ENCODE measurements at regions not wholly inside any gene's neighbourhood (a gene's known extent, or its start where the extent isn't known, plus 50 kb on each side); places are given as distances from the start of the nearest gene placed in this dataset.

- no peaks in the 10 kb centered on the region for H3K4me1 Mint-ChIP-seq
- ATAC-seq (no peak), DNase-seq (ENCODE audit: low spot score) (no peak)
- no peak overlapping the region for H3K4me3 Mint-ChIP-seq
- TF ChIP-seq KAT7 (CRISPR knock-in tag; IDR thresholded peaks at IDR 0.05; ENCODE audit: borderline replicate concordance) (no peak), ZNF138 (CRISPR knock-in tag; conservative IDR thresholded peaks at IDR 0.05) (no peak), SP1 (CRISPR knock-in tag; conservative IDR thresholded peaks at IDR 0.05) (no peak), FOXP4 (CRISPR knock-in tag; IDR thresholded peaks at IDR 0.05) (no peak), NR1H2 (CRISPR knock-in tag; IDR thresholded peaks at IDR 0.05) (no peak), RELA (CRISPR knock-in tag; IDR thresholded peaks at IDR 0.05; ENCODE audit: borderline replicate concordance) (no peak), SMAD3 (CRISPR knock-in tag; IDR thresholded peaks at IDR 0.05; ENCODE audit: borderline replicate concordance) (no peak), SOX15 (CRISPR knock-in tag; IDR thresholded peaks at IDR 0.05) (no peak), ZNF121 (CRISPR knock-in tag; IDR thresholded peaks at IDR 0.05) (no peak), ERG (CRISPR knock-in tag; IDR thresholded peaks at IDR 0.05) (no peak)
- TF ChIP-seq, protein P1, sequence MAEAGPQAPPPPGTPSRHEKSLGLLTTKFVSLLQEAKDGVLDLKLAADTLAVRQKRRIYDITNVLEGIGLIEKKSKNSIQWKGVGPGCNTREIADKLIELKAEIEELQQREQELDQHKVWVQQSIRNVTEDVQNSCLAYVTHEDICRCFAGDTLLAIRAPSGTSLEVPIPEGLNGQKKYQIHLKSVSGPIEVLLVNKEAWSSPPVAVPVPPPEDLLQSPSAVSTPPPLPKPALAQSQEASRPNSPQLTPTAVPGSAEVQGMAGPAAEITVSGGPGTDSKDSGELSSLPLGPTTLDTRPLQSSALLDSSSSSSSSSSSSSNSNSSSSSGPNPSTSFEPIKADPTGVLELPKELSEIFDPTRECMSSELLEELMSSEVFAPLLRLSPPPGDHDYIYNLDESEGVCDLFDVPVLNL (CRISPR knock-in tag; IDR thresholded peaks at IDR 0.05; ENCODE audit: borderline replicate concordance, low read depth): no peak
- TF ChIP-seq, protein P2, sequence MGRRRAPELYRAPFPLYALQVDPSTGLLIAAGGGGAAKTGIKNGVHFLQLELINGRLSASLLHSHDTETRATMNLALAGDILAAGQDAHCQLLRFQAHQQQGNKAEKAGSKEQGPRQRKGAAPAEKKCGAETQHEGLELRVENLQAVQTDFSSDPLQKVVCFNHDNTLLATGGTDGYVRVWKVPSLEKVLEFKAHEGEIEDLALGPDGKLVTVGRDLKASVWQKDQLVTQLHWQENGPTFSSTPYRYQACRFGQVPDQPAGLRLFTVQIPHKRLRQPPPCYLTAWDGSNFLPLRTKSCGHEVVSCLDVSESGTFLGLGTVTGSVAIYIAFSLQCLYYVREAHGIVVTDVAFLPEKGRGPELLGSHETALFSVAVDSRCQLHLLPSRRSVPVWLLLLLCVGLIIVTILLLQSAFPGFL (CRISPR knock-in tag; IDR thresholded peaks at IDR 0.05; ENCODE audit: borderline replicate concordance): no peak
- ChIA-PET POLR2A (no interaction called here), CTCF (no interaction called here)
- H3K27ac Mint-ChIP-seq: no peak overlapping the region
- H3K27me3 Mint-ChIP-seq (ENCODE audit: low read depth): no peaks in the 10 kb centered on the region
- no peaks in the 10 kb centered on the region for H3K36me3 Mint-ChIP-seq
- H3K9me3 Mint-ChIP-seq: no peaks in the 10 kb centered on the region
These were observed 1129.3 kb upstream of the PCDH20 start for GRCh38 chr13:62544928-62545327.

- no peak overlapping the region for H3K4me3 Mint-ChIP-seq
- DNase-seq (ENCODE audit: low spot score) (no peak), ATAC-seq (no peak)
- H3K27me3 Mint-ChIP-seq (ENCODE audit: low read depth): no peaks in the 10 kb centered on the region
- H3K36me3 Mint-ChIP-seq: no peaks in the 10 kb centered on the region
- H3K27ac Mint-ChIP-seq: no peak overlapping the region
- ChIA-PET CTCF (no interaction called here), POLR2A (no interaction called here)
- H3K9me3 Mint-ChIP-seq: no peaks in the 10 kb centered on the region
- no peaks in the 10 kb centered on the region for H3K4me1 Mint-ChIP-seq
- TF ChIP-seq CTCF (IDR thresholded peaks at IDR 0.05): no peak
- no peak for TF ChIP-seq HMGA2 (CRISPR knock-in tag; IDR thresholded peaks at IDR 0.05)
- TF ChIP-seq, protein P3, sequence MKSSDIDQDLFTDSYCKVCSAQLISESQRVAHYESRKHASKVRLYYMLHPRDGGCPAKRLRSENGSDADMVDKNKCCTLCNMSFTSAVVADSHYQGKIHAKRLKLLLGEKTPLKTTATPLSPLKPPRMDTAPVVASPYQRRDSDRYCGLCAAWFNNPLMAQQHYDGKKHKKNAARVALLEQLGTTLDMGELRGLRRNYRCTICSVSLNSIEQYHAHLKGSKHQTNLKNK (CRISPR knock-in tag; IDR thresholded peaks at IDR 0.05): no peak
- TF ChIP-seq MYBL2 (CRISPR knock-in tag; IDR thresholded peaks at IDR 0.05): no peak
- TF ChIP-seq FOXJ3 (CRISPR knock-in tag; IDR thresholded peaks at IDR 0.05; ENCODE audit: borderline replicate concordance): no peak
- TF ChIP-seq SOX15 (CRISPR knock-in tag; IDR thresholded peaks at IDR 0.05): no peak
- TF ChIP-seq NFE2L1 (CRISPR knock-in tag; IDR thresholded peaks at IDR 0.05): no peak
- TF ChIP-seq, protein P1 (CRISPR knock-in tag; IDR thresholded peaks at IDR 0.05; ENCODE audit: borderline replicate concordance, low read depth): no peak
- TF ChIP-seq ZNF232 (CRISPR knock-in tag; IDR thresholded peaks at IDR 0.05): no peak
- TF ChIP-seq, protein P4, sequence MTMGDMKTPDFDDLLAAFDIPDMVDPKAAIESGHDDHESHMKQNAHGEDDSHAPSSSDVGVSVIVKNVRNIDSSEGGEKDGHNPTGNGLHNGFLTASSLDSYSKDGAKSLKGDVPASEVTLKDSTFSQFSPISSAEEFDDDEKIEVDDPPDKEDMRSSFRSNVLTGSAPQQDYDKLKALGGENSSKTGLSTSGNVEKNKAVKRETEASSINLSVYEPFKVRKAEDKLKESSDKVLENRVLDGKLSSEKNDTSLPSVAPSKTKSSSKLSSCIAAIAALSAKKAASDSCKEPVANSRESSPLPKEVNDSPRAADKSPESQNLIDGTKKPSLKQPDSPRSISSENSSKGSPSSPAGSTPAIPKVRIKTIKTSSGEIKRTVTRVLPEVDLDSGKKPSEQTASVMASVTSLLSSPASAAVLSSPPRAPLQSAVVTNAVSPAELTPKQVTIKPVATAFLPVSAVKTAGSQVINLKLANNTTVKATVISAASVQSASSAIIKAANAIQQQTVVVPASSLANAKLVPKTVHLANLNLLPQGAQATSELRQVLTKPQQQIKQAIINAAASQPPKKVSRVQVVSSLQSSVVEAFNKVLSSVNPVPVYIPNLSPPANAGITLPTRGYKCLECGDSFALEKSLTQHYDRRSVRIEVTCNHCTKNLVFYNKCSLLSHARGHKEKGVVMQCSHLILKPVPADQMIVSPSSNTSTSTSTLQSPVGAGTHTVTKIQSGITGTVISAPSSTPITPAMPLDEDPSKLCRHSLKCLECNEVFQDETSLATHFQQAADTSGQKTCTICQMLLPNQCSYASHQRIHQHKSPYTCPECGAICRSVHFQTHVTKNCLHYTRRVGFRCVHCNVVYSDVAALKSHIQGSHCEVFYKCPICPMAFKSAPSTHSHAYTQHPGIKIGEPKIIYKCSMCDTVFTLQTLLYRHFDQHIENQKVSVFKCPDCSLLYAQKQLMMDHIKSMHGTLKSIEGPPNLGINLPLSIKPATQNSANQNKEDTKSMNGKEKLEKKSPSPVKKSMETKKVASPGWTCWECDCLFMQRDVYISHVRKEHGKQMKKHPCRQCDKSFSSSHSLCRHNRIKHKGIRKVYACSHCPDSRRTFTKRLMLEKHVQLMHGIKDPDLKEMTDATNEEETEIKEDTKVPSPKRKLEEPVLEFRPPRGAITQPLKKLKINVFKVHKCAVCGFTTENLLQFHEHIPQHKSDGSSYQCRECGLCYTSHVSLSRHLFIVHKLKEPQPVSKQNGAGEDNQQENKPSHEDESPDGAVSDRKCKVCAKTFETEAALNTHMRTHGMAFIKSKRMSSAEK (CRISPR knock-in tag; IDR thresholded peaks at IDR 0.05; ENCODE audit: borderline replicate concordance): no peak
- TF ChIP-seq ETV6 (CRISPR knock-in tag; IDR thresholded peaks at IDR 0.05): no peak
- no peak for TF ChIP-seq NR1H2 (CRISPR knock-in tag; IDR thresholded peaks at IDR 0.05)
These were observed 1121.9 kb upstream of the PCDH20 start for GRCh38 chr13:62537593-62537992.
